ENCODE measurements at regions not wholly inside any gene's neighbourhood (a gene's known extent, or its start where the extent isn't known, plus 50 kb on each side); places are given as distances from the start of the nearest gene placed in this dataset.
"Not testable (repeated sequence)": the region's sequence is repeated elsewhere in the genome, so short reads cannot be mapped to it uniquely, and the experiment has no call there.

DNA sequence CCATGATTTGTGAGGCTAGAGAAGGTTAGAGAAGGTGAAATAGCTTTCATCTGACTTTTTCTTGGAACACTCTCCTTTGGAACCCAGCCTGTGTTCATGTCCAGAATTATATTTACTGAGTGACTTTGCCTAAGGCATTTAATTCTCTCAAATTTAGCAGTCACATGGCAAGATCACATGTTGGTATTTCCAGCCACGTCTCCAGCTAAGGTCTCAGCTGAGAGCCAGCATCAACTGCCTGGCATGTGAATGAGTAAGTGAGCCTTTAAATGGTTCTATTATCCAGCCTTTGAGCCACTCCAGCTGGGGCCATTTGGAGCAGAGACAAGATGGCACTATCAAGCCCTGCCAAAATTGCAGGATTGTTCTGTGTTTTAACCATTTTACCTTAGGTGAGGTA is 130.2 kb upstream of the SGO1 start:
- no peak for DNase-seq

DNA sequence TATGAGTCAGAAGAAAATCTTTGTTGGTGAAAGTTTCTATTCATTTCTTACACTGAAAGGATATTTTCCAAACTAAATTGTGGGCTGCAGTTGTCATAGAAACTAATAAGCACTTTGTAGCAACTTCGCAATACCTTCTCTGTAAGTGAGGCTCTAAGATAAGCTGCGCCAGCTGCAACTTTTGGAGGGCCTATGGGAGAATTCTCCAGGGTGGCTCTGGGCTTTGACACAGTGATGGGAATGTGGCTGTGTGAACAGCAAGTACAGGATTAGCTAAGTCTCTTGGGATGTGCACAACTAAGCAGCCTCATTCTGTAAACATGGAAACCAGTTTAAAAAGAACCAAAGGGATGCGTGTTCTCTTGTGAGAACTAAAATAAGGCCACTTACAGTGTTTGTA is 124.6 kb upstream of the SGO1 start:
- no peak for DNase-seq

DNA sequence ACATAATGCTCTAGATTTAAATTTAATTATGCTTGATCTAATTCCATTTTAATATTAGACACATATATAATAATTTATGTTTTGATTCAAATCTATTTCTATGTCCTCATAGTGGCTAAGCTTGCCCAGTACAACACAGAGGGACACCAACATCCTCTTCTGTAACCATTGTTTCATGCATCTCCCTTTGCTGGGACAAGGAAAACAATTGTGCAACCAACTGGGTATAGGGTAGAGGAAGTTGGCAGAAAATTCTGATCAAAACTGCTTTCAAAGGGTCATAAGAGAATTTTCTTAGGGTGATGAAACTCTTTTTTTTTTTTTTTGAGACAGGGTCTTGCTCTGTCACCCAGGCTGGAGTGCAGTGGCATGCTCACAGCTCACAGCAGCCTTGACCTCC is 121.4 kb upstream of the SGO1 start:
- DNase-seq = no peak

DNA sequence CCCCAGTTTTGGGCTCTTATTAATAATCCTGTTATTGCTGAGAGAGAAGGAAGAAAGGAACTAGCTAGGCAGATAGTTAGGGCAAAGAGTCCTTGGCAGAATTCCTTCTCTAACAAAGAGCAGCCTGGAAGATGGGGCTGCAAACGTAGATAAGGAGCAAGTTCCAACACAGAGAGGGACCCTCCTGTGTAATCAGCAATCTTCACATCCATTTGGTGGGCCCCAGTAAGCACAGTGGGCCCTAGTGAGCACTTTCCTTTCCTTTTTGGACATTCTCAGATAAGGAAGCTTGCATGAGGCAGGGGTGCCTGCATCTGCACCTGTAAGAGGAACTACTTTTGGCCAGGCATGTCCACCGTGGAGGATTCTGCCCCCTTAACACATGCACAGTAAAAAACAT is 119.6 kb upstream of the SGO1 start:
- DNase-seq = no peak

DNA sequence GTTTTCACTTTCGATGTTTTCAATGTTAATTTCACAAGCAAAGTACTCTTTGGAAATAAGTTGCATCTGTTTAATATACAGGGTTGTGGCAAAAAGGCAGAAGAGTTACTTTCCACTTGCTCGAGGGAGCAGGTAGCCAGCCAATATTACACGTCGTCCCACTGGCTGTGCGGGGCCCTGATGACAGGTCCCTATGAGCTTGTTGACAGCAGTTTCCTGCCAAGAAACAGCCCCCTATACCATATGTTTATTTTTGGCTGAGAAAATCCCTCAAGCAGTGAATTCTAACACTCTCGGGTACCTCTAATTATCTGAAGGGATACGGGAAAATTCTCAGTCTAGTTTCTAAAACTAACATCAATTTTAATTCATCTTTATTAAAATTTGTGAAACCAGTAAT is 116.8 kb upstream of the SGO1 start:
- DNase-seq = no peak

- no peak for DNase-seq
Measured at GRCh38 chr3:20288050-20288449, 102.0 kb upstream of the SGO1 start.

GRCh38 chr3:20280257-20280656 is 94.3 kb upstream of the SGO1 start:
- no peak for DNase-seq

- DNase-seq = not testable (repeated sequence)
Measured at GRCh38 chr3:20265977-20266376, 80.0 kb upstream of the SGO1 start.

GRCh38 chr3:20264900-20265567 is 79.0 kb upstream of the SGO1 start:
- DNase-seq = no peak

DNA sequence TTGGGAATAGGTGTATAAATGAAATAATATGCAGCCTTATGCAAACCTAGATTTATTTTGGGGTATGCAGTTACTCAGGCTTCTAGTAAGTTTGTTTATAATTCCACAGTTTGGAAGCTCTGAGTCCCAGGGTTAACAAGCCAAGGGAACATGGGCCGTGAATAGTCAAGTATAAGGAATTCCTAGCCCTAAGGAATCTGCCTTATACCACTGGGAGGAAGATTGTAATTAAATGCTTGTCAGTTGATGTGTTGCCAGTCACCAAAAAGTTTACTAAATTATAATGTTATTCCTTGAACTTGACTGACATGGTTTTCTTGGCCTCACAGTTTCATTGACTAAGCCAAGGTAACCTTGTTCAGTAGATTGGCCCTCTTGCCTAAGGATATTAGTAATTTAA is 72.4 kb upstream of the SGO1 start:
- DNase-seq = no peak

DNA sequence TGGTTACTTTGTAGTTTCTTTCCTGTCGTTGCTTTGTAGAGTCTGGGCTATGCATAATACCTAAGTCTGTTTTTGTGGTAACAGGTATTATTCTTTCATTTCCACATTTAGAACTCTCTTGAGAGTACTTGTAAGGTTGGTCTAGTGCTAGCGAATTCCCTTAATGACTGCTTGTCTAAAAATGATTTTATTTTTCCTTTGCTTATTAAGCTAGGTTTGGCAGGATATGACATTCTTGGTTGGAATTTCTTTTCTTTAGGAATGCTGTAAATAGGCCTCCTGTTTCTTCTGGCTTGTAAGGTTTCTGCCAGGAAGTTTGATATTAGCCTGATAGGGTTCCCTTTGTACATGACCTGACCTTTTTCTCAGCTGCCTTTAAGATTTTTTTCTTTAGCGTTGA is 70.1 kb upstream of the SGO1 start:
- no peak for DNase-seq

DNA sequence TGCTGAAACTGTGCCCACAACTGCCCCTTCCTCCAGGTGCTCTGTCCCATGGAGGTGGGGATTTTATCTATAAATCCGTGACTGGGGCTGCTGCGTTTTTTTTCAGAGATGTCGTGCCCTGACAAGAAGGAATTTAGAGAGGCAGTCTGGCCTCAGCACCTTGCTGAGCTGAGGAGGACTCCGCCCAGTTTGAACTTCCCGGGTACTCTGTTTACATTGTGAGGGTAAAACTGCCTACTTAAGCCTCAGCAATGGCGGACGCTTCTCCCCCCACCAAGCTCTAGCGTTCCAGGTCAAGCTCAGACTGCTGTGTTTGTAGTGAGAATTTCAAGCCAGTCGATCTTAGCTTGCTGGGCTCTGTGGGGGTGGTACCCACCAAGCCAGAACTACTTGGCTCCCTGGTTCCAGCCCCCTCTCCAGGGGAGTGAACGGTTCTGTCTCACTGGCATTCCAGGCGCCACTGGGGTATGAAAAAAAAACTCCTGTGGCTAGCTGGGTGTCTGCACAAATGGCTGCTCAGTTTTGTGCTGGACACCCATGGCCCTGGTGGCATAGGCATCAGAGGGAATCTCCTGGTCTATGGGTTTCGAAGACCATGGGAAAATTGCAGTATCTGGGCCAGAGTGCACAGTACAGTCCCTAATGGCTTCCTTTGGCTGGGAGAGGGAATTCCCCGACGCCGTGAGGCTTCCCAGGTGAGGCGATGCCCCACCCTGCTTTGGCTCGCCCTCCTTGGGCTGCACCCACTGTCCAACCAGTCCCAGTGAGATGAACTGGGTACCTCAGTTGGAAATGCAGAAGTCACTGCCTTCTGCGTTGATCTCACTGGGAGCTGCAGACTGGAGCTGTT is 68.5 kb upstream of the SGO1 start:
- DNase-seq = no peak

DNA sequence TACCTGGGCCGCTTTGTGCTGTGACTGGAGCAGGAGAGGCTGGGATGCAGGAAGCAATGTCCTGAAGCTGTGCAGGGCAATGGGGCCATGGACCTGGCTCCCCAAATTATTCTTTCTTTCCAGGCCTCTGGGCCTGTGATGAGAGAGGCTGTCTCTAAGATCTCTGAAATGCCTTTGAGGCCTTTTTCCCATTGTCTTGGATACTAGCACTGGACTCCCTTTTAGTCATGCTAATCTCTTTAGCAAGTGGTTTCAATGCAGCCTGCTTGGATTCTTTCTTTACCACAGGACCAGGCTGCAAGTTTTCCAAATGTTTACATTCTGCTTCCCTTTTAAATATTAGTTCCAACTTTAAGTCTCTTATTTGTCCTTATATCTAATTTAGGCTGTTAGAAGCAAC is 64.8 kb upstream of the SGO1 start:
- no peak for DNase-seq

GRCh38 chr3:20250314-20250713 is 64.3 kb upstream of the SGO1 start:
- DNase-seq = no peak

GRCh38 chr3:20246662-20247061 is 60.7 kb upstream of the SGO1 start:
- no peak for DNase-seq

DNA sequence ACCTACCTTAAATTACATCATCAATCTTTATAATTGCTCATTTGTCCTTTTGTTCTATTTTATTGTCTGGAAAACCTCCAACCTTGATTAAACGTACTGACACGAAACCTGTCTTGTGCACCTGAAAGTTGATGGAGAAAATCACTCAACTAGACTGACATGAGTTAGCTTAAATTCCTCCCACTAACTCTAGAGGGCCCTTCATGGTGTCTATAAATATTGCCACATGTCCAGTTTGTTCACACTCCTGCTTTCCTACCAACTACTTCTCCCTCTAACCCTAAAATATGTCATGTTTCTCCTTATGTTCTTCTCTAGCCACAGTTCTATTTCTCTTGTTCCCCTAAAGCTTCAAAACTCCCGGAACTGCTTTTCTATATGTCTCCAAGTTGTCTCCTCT is 59.8 kb upstream of the SGO1 start:
- DNase-seq = no peak

DNA sequence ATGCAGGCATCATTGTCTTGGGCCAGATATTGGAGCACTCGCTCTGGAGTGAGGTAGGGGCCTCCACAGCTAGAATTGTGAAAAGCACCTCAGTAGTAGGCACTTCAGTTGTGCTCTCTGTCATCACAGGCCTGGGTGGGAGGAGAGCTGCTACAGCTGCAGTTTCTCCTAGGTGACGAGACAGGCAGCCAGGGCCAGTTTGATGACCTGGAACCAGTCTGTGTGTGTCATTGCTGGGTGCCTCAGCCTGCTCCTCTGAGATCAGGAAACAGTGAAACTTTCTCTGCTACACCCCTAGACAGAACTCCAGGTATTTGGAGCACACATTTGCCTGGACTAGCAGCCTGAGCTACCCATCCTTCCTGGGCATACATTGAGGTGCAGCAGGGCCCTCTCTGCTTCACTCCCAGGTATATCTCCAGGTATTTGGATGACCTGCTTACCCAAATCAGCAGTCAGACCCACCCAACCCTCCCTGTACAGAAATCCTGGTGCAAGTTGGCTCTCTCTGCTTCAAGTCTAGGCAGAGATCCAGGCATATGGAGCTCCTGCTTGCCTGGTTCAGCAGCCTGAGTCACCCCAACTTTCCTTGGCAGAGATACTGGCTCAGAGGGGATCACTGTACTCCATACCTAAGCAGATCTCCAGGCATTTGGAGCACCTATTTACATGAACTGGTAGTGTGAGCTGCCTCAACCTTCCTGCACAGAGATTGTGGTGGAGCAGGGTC is 54.3 kb upstream of the SGO1 start:
- no peak for DNase-seq

- not testable (repeated sequence) for DNase-seq
Measured at GRCh38 chr3:20238199-20238598, 52.2 kb upstream of the SGO1 start.

DNA sequence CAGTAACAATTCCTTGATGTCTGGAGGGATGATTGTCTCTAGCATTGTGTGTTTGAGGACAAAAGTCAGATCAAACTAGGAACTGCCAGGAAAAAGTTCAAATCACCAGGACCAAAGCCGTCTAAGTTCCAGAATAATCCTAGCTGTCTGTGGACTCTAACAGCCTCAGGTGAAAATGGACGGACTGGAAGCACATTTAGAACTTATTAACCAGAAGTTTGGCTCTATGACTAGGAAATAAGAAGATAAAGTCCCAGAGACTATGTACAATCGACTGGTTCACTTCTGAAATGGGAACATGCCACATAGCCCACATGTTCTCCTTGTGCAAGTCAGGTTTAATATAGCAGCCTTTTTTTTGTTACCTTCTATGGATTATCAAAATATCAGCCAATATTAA is 50.6 kb upstream of the SGO1 start:
- no peak for DNase-seq
